ENCODE measurements at regions not wholly inside any gene's neighbourhood (a gene's known extent, or its start where the extent isn't known, plus 50 kb on each side); places are given as distances from the start of the nearest gene placed in this dataset.
"Not testable (repeated sequence)": the region's sequence is repeated elsewhere in the genome, so short reads cannot be mapped to it uniquely, and the experiment has no call there.

DNA sequence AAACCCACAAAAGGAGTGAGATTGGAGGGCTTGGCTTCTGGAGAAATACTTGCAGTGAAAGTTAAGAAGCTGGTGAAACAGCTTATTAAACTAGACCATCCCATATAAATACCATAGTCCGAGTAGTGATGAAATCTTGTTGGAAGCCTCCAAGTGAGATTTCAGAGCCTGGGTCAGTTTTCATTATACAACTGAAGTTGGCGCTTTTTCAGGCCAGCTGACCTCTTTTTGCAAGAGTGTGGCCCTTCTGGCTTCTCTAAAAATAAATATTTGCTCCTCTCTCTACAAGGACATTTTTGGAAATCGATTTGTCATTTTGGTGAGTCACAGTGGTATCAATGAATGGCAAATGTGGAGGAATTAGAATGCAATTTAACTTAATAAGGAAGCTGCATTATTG is 51.2 kb upstream of the THRB start:
- no peak for DNase-seq (ENCODE audit: extremely low read depth in 1 of 2, low read depth in 1 of 2)

DNA sequence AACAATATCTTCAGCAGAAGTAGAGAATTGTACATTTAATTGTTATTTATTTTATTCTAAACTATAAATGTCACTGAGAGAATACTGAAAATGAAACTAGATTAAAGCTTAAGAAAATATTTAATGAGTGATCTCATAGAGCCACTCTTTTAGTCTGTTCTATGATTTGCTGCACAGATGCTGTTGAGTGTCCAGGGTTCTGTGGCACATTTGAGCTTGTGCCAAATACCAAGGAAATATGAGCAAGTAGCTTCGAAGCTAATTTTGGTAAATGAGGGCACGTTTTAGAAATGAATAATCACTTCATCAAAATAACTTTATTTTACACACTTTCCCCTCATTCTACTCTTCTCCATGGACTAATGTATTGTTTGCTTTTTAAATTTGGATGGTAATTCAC is 53.6 kb upstream of the THRB start:
- no peak for DNase-seq (ENCODE audit: extremely low read depth in 1 of 2, low read depth in 1 of 2)

DNA sequence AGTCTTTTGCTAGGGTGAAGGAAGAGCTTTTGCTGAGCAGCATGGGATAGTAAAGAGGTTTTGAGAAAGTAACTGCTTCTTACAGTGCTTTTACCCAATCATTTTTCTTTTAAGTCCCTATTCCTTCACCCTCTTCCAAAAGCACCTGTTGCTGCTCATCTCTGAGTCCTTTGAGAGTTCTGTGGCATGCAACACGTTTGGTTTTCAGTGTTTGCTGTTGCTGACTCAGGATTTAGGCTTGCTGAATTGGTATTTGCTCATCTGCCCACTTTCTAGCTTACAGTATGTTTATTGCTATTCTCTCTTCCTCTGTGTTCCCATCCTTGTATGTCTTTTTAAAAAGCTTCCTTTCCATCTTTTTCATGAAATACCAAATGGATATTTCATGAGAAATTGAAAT is 55.9 kb upstream of the THRB start:
- DNase-seq (ENCODE audit: extremely low read depth in 1 of 2, low read depth in 1 of 2), result no peak

DNA sequence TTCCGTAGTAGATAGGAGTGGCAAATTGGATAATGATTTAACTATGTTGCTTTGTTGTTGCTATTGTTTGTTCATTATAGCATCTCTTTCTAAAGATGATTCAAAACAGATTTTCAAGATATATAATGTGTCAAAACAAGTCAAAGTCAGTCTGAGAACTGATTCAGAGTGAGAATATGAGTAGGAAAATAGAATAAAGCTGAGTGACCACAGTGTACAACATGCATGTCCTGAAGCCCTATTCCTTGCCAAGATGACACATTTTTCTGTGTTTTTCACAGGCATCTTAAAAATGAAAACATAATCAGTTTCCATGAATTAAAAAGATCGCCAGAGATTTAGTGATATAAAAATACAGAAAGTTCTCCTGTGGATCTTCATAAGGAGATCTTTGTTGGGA is 57.0 kb upstream of the THRB start:
- no peak for DNase-seq (ENCODE audit: extremely low read depth in 1 of 2, low read depth in 1 of 2)

DNA sequence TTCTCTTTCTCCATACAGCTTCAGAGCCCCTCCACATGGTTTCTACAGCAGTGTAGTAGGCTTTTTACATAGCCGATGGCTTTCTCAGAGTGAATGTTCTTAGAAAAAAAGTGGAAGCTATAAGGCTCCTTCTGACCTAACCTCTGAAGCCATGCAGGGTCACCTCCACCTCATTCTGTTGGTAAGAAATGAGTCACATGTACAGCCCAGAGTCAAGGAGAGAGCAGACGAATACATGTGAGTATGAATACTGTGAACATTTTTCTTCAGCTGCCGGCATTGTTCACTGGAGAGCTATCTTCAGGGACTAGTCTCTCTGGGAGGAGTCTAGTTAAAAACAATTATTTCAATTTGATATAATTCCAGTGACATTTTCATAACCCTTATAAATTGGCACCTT is 68.2 kb upstream of the THRB start:
- no peak for DNase-seq (ENCODE audit: extremely low read depth in 1 of 2, low read depth in 1 of 2)

DNA sequence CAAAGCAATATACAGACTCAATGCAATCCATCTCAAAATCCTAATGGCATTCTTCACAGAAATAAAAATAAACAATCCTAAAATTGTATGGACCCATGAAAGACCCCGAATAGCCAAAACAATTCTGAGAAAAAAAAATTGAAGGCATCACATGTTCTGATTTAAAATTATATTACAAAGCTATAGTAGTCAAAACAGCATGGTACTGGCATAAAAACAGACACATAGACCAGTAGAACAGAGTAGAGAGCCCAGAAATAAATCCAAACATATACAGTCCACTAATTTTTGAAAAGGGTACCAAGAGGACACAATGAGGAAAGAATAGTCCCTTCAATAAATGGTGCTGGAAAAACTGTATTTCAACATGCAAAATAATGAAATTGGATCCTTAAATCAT is 70.4 kb upstream of the THRB start:
- no peak for DNase-seq (ENCODE audit: extremely low read depth in 1 of 2, low read depth in 1 of 2)

DNA sequence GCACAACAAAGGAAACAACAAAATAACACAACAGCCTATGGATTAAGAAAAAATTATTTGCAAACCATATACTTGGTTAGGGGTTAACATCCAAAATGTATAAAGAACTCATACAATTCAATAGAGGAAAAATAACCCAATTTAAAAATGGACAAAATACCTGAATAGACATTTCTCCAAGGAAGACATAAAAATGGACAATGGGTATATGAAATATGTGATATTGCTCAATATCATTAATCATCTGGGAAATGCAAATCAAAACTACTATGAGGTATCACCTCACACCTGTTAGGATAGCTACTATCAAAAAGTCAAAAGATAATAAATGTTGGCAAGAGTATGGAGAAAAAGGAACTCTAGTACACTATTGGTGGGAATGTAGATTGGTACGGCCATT is 71.0 kb upstream of the THRB start:
- DNase-seq (ENCODE audit: extremely low read depth in 1 of 2, low read depth in 1 of 2), result no peak

DNA sequence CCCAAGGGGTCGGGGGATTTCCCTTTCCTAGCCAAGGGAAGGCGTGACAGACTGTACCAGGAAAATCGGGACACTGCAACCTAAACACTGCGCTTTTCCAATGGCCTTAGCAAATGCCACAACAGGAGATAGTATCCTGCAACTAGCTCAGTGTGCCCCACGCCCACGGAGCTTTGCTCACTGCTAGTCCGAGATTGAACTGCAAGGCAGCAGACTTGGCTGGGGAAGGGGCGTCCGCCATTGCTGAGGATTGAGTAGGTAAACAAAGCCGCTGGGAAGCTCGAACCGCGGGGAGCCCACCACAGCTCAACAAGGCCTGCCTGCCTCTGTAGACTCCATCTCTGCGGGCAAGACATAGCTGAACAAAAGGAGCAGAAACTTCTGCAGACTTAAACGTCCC is 72.3 kb upstream of the THRB start:
- DNase-seq (ENCODE audit: extremely low read depth in 1 of 2, low read depth in 1 of 2), result no peak

DNA sequence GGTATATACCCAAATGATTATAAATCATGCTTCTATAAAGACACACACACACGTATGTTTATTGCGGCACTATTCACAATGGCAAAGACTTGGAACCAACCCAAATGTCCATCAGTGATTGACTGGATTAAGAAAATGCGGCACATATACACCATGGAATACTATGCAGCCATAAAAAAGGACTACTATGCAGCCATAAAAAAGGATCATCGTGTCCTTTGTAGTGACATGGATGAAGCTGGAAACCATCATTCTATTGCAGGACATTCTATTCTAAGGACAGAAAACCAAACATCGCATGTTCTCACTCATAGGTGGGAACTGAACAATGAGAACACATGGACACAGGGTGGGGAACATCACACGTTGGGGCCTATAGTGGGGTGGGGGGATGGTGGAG is 77.8 kb upstream of the THRB start:
- not testable (repeated sequence) for DNase-seq (ENCODE audit: extremely low read depth in 1 of 2, low read depth in 1 of 2)

DNA sequence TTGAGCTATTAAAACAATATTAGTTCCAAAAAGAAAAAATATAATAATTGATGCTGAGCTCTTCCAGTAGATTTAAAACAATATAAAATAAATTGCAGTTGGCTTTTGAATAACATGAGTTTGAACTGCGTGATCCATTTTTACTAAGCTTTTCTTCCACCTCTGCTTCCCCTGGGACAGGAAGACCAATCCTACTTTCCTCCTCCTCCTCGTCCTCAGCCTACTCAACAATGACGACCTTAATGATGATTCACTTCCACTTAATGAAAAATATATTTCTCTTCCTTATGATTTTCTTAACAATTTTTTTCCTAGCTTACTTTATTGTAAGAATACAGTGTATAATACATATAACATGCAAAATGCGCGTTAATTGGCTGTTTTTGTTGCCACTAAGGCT is 78.9 kb upstream of the THRB start:
- no peak for DNase-seq (ENCODE audit: extremely low read depth in 1 of 2, low read depth in 1 of 2)

DNA sequence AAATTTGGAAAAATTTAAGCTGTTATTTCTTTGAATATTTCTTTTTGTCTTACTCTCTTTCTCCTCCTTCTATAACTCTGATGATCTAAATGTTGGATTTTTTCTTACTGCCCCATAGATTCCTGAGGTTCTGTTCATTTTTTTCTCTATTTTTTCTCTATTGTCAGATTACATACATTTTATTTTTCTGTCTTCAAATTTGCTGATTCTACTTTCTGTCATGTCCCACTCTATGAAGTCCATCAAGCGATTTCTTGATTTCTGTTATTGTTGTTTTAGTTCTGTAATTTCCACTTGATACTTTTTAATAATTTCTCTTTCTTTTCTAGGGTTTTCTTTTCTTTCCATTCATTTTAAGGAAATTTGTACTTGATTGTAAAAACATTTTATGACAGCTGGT is 83.7 kb upstream of the THRB start:
- DNase-seq (ENCODE audit: extremely low read depth in 1 of 2, low read depth in 1 of 2), result no peak

DNA sequence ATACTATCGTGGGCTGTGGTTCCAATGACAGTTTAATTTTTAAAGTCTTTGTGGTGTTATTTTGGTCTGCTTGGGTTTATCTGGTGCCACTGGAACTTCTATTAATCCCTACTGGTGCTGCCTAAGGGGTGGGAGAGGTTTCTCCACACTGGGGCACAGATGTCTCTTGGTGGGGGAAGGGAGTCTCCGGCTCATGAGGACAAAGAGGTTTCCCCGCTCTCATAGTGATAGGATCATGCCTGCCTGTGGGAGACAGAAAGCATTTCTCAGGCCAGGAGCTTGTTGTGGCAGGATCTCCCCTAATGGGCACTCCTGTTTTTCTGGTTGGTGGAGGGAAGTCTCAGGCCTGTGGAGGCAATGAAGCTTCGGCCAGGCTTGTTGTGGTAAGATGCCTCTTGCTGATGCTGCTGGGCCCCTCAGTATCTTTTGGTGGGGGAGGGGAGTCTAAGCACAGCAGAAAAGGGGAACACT is 84.3 kb upstream of the THRB start:
- DNase-seq (ENCODE audit: extremely low read depth in 1 of 2, low read depth in 1 of 2), result no peak

DNA sequence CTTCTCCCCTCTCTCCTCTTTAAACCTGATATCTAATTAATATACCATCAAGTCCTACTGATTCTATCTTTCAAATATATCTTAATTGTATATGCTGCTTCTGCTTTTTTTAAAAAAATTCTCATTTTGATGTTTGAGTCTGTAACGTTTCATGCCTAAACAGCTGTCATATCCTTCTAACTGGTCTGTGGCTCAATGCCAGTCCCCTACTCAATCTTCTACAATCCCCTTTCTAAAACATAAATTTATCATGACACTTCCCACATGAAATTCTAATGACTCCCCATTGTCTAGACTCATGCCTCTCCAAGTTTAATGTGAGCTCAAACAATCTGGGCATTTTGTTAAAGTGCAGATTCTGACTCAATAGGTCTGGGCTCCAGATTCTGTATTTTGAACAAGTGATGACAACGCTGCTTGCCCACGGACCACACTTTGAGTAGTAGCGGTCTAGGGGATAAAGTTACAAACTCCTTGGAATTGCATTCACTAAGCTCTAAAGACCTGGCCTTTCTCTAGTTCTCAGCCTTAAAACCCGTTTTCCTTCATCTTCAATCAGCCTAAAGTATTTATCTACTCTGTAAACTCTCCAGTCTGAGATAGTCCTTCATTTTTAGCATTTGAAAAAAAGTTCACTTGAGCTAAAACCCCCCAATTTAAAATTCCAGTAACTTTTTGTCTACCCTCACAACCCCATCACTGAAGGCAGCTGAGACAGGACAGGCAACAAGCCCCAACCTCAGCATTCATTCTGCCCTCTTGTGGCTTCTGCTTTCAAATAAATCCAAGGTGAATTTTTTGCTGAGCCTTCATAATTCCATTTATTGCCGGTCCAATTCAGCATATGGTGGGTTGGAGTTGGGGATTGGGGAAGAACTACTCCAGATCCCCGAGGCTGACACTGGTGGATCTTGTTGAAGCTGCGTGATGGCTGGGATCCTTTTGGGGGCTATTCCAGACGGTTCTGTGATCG is 88.1 kb upstream of the THRB start:
- DNase-seq (ENCODE audit: extremely low read depth in 1 of 2, low read depth in 1 of 2), result no peak

DNA sequence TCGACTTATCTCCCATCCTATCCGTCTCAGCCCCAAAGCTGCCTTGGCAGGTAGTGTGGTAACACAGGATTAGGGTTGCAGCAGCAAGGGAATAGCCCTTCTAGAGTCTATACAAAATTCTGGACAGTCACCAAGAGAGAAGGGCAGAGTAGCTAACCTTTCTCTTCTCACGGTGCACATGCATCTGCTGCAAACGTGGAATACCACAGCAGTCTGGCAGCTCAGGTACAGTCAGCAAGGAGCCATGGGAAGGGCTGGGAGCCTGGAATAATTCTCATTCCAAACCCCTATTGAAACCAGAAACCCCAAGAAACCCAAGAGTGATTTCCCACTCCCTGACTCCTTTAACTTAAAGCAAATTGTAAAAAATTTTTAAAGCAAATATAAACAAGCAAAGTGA is 92.3 kb upstream of the THRB start:
- no peak for DNase-seq (ENCODE audit: extremely low read depth in 1 of 2, low read depth in 1 of 2)

DNA sequence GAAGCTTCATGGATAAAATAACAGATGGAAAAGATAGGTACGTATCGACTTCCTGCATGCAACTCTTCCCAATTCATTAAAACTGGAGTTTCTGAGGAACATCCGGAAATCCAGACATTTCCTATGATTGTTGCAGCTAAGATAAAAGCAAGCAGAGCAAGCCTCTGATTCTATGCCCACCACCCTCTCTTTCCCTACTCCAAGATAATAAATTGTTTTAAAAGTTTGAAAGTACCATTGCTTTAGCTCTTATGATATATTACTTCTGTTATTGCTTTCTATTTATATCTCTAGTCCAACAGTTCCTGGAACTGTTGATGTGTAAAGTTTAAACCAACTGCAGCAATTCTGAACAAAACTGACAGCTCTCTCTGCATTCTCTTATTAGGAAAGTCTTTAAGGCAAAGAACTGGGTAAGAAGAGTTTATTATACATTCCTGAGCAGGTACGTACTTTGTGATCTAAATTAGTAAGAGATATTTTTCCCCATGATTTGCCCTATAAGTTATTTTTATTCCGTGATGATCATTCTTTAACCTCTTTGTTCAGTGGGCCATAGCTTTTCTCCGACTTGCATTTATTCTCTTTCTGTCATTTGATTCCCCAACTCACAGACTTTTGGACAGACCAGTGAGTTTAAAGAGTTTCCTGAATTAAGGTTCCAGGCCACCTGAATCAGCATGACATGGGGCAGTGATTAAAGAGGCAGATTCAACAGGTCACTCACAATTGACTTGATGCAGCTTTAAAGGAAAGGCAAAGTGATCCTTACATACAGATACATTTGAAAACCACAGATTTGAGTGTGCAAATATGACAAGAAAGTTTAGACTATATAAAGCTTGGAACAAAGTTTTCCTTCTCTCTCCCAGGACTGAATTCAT is 94.2 kb upstream of the THRB start:
- no peak for DNase-seq (ENCODE audit: extremely low read depth in 1 of 2, low read depth in 1 of 2)

DNA sequence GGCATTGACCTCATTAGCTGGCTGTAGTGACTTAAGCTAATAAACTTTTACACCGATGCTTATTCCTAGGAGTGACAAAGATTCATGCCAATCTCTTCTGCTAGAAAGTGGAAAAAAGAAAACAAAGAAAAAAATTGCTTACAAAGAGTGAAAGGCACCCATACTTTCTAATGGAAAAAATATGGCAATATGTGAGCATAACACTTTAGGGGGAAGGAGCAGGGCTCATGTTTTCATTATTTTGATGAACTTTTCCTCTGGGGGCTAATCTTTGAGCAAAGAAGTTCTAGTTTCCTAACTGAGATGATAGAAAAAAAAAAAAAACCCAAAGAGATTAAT is 94.8 kb upstream of the THRB start:
- no peak for DNase-seq (ENCODE audit: extremely low read depth in 1 of 2, low read depth in 1 of 2)

DNA sequence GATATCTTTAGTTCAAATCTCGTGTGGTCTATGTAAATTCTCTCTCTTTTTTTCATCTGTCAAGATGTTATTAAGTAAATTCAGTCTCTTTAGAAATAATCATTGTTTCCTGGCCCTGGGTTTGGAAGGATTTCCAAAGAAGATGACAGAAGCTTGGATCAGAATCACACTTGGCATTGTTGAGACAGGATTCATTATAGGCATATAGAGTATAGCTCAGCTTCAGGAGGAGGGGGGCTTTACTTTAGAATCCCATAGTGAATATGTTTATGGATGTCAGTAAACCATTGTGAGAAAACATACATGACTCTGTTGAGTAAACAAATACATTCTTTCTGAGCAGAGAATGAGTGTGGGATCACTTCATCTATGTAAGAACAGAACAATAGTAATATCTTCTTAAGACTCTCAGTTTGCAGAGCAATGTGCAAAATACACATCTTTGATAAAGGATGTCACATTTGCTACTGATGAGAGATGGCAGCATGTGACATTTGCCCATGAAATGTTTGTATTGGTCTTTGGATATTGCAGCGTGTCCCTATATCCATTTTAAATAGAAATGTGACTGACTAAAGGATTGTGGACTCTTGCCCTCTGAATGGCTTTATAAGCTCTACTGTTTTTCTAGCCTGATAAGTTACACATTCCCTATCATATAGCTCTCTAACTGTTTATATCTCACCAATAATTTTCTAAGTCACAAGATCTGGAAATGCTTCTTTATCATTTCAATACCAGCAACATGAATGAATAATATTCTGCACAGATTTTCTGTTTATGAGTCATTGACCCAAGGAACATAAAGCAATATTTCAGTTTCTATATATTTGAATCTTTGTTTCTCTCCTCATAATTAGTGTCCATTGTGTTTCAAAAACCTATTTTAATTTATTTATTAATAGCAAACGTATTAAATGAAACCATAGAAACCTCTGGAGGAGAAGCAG is 95.6 kb upstream of the THRB start:
- DNase-seq (ENCODE audit: extremely low read depth in 1 of 2, low read depth in 1 of 2), result no peak

DNA sequence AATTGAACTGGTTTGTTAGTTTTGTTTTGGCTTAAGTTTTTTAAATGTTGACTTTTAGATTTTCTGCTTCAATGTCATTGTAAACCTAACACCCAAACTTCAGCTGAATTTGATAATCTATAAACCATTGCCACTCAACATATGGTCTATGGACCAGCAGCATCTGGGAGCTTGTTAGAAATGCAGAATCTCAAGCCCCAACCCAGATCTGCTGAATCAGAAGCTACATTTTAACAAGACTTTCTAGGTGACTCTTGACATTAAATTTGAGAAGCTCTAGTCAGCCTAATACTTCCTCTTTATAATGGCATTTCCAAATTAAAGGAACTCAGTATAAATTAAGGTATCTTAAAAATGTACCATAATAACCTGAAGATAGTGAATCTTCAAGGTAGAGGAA is 96.5 kb upstream of the THRB start:
- no peak for DNase-seq (ENCODE audit: extremely low read depth in 1 of 2, low read depth in 1 of 2)

DNA sequence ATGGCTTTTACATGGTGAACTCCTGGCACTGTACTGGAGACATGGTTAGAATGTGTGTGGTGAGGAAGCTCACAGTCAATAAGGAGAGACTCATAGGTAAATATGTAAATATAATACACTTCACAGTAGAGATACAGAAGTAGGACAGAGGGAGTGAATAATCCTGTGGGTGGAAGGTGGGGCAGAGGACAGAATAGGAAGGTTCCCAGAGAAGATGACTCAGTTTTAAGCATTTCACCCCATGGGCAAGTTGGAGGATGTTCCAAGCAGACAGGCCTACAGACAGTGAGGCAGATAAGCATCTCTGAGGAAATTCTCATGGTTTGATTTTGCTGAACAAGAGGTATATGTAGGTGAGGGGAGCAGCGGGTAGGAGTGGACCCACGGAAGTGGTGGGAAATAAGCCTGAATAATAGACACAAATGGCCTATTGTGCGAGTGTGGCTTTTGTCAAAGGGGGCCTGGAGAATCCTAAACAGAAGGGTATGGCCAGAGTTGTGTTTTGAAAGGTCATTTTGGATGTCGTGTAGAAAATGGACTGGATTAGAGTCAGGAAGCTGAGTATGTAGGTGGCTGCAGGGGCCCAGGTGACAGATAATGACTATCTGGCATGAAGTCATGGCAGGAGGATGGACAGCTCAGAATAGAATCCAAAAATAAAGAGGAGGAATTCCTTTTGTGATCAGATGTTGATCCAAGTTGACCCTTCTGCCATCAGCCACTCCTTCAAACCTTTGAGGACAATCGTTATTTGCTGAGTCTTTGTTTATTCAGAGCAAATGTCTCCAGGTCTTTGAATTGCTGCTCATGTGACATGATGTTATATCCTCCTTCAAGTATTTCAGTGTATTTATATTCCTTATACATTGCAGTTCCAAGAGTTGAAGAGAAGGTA is 97.3 kb upstream of the THRB start:
- DNase-seq (ENCODE audit: extremely low read depth in 1 of 2, low read depth in 1 of 2), result no peak

DNA sequence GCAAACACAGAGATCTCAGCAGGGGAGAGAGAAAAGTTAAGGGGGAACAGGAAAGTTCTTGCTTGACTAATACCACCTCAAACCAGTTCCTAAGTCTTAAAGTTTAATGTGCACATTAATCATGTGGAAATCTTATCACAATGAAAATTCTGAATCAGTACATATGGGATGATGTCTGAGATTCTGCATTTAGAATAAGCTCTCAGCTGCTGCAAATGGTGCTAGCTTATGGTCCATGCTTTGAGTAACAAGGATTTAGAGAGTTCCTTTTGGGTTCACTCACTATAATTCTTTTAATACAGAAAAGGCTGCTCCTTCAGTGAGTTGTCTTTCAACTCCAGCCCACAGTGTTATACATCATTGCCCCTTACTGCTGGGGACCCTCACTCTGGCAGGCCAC is 99.5 kb upstream of the THRB start:
- DNase-seq (ENCODE audit: extremely low read depth in 1 of 2, low read depth in 1 of 2), result no peak
